B cell (primary cell): ENCODE measurements at regions not wholly inside any gene's neighbourhood (a gene's known extent, or its start where the extent isn't known, plus 50 kb on each side); places are given as distances from the start of the nearest gene placed in this dataset.
"Not testable (repeated sequence)": the region's sequence is repeated elsewhere in the genome, so short reads cannot be mapped to it uniquely, and the experiment has no call there.

ENCODE experiments used
- ATAC-seq: fragments of 200-7000 bp; cut with Tn5 transposase; one replicate; pipeline ENCODE4 v1.10.0; 2021; ENCODE audit warnings: low read depth, mild to moderate bottlenecking, moderate number of reproducible peaks, moderate library complexity
- CTCF ChIA-PET: fragments of 350-600 bp; sonication (Branson Sonifier 250); formaldehyde crosslinking; loops from one replicate; lab custom pipeline; 2021; ENCODE audit warnings: antibody characterized with exemption, inconsistent platforms; lab: Charles Lee
- POLR2A ChIA-PET: fragments of 350-600 bp; sonication (Branson Sonifier 250); formaldehyde crosslinking; loops from one replicate; lab custom pipeline; 2021; ENCODE audit warnings: antibody characterized with exemption; lab: Charles Lee
- DNase-seq: peaks from one replicate; pipeline ENCODE4 v3.0.0; 2013
- H2AFZ ChIP-seq: 2 replicates; pipeline ENCODE4 v1.6.1; 2012; ENCODE audit warnings: mild to moderate bottlenecking, low read depth, low read length; ENCODE audit not compliant: insufficient read depth, poor library complexity, severe bottlenecking
- H3K27ac ChIP-seq, 2 donors: 1 replicate in 1 of 2; 2 replicates in 1 of 2; pipeline ENCODE4 v1.5.1; 2012 to 2013; ENCODE audit warnings: low read length in 2 of 2, mild to moderate bottlenecking in 2 of 2, moderate library complexity in 1 of 2
- H3K27me3 ChIP-seq, 4 experiments: fragments of 200-600 bp in 1 of 4; sonication (generic) in 1 of 4; replicated peaks in 1 of 4; 1 replicate in 2 of 4; 2 replicates in 2 of 4; pipeline versions ENCODE4 v1.6.1 to v1.7.0; 2013 to 2016; ENCODE audit warnings: low read length in 3 of 4, mild to moderate bottlenecking in 2 of 4, mixed read lengths in 1 of 4, moderate library complexity in 1 of 4; ENCODE audit not compliant: insufficient read depth in 4 of 4, control insufficient read depth in 3 of 4; ENCODE audit errors: control extremely low read depth in 1 of 4
- H3K36me3 ChIP-seq, 2 experiments: replicated peaks in 1 of 2; 1 replicate in 1 of 2; 2 replicates in 1 of 2; pipeline versions ENCODE4 v1.6.1 to v1.7.1; 2013; ENCODE audit warnings: low read length in 1 of 2; ENCODE audit not compliant: insufficient read depth in 2 of 2, control insufficient read depth in 1 of 2; ENCODE audit errors: control extremely low read depth in 1 of 2, extremely low read depth in 1 of 2
- H3K4me1 ChIP-seq, 2 donors: fragments of 200-600 bp in 1 of 2; sonication (generic) in 1 of 2; 1 replicate in 1 of 2; 2 replicates in 1 of 2; pipeline versions ENCODE4 v1.5.1 to v1.6.1; 2013 to 2017; ENCODE audit warnings: low read length in 2 of 2; ENCODE audit not compliant: control insufficient read depth in 2 of 2, insufficient read depth in 2 of 2
- H3K4me2 ChIP-seq: replicated peaks from 2 replicates; pipeline ENCODE3; 2012; ENCODE audit warnings: mild to moderate bottlenecking, low read depth, low read length; ENCODE audit not compliant: poor library complexity, severe bottlenecking
- H3K4me3 ChIP-seq, 5 experiments: fragments of 200-600 bp in 1 of 5; sonication (generic) in 1 of 5; 1 replicate in 3 of 5; 2 replicates in 2 of 5; pipeline versions ENCODE4 v1.5.1 to v1.7.0; 2011 to 2016; ENCODE audit warnings: low read length in 4 of 5, mild to moderate bottlenecking in 4 of 5, low read depth in 2 of 5, control low read depth in 1 of 5, moderate library complexity in 1 of 5; ENCODE audit not compliant: insufficient read depth in 1 of 5; ENCODE audit errors: control extremely low read depth in 1 of 5, extremely low read depth in 1 of 5
- H3K79me2 ChIP-seq: fragments of 200-600 bp; sonication (generic); one replicate; pipeline ENCODE4 v1.6.0; 2016; ENCODE audit warnings: low read length; ENCODE audit not compliant: control insufficient read depth, insufficient read depth
- H3K9ac ChIP-seq: fragments of 200-600 bp; sonication (generic); 2 replicates; pipeline ENCODE4 v1.6.1; 2017; ENCODE audit warnings: mild to moderate bottlenecking, low read length, moderate library complexity
- H3K9me3 ChIP-seq, 3 donors: one replicate each; pipeline versions ENCODE4 v1.6.1 to v1.7.1; 2013; ENCODE audit warnings: low read length in 2 of 3; ENCODE audit not compliant: control insufficient read depth in 2 of 3, insufficient read depth in 1 of 3; ENCODE audit errors: control extremely low read depth in 1 of 3
- H4K20me1 ChIP-seq: 2 replicates; pipeline ENCODE4 v1.6.0; 2012; ENCODE audit warnings: mild to moderate bottlenecking, low read length; ENCODE audit not compliant: insufficient read depth, control insufficient read depth, poor library complexity, severe bottlenecking
- H3K27ac Mint-ChIP-seq: one replicate; pipeline ENCODE4 v1.8.0; 2021; ENCODE audit warnings: mixed read lengths
- H3K27me3 Mint-ChIP-seq: one replicate; pipeline ENCODE4 v1.8.0; 2021; ENCODE audit warnings: mixed read lengths
- H3K4me1 Mint-ChIP-seq: one replicate; pipeline ENCODE4 v1.8.0; 2021; ENCODE audit warnings: mixed read lengths
- H3K4me3 Mint-ChIP-seq: one replicate; pipeline ENCODE4 v1.8.0; 2021; ENCODE audit warnings: mixed read lengths
- H3K9me3 Mint-ChIP-seq: one replicate; pipeline ENCODE4 v1.8.0; 2022; ENCODE audit warnings: mixed read lengths; ENCODE audit not compliant: insufficient read depth
- CTCF ChIP-seq: fragments of 200-600 bp; IDR thresholded peaks from one replicate; pipeline ENCODE4 v1.8.0; 2022; ENCODE audit warnings: antibody characterized with exemption, mild to moderate bottlenecking
- EZH2 ChIP-seq: IDR thresholded peaks from 2 replicates; pipeline ENCODE4 v1.6.1; 2012; ENCODE audit warnings: borderline replicate concordance, low read depth, mild to moderate bottlenecking, moderate library complexity, low read length; ENCODE audit not compliant: insufficient read depth, poor library complexity, severe bottlenecking
- WGBS: methylation state at CpG from one replicate; pipeline ENCODE4 v1.1.5; 2013; ENCODE audit warnings: missing lambda C conversion rate; ENCODE audit not compliant: insufficient coverage; 5-methylcytosine and 5-hydroxymethylcytosine counted together
- intact Hi-C: fragments of 100-400 bp; cut with micrococcal nuclease; formaldehyde crosslinking; loops from one replicate; pipeline ENCODE4 v1.10.0; 2022

GRCh38 chr12:9464408-9464807 is 143.3 kb downstream of the KLRB1 start:
- Mint-ChIP-seq H3K27ac (no peak overlapping the region), H3K4me1 (peaks cover 3% of the 10 kb centered on the region), H3K27me3 (no peaks in the 10 kb centered on the region), H3K4me3 (no peak overlapping the region), H3K9me3 (no peaks in the 10 kb centered on the region)
- Histone ChIP-seq H2AFZ (no peak overlapping the region), H3K79me2 (no peaks in the 10 kb centered on the region), H4K20me1 (no peaks in the 10 kb centered on the region), H3K4me2 (no peak overlapping the region), H3K4me3 (no peak overlapping the region), H3K9ac (no peak overlapping the region), H3K27me3 (no peaks in the 10 kb centered on the region), H3K27ac (no peak overlapping the region), H3K4me1 (peaks cover 0 to 2% of the 10 kb centered on the region in 2 donors), H3K9me3 (no peaks in the 10 kb centered on the region), H3K36me3 (no peaks in the 10 kb centered on the region)
- 100% methylated on average over 1 of the region's 4 CpGs for WGBS
- DNase-seq (no peak), ATAC-seq (no peak)
- intact Hi-C loops, result no loop called here
- POLR2A ChIA-PET, result no interaction called here
- CTCF ChIA-PET, result no interaction called here
- no peak for TF ChIP-seq EZH2
- TF ChIP-seq CTCF, result no peak

DNA sequence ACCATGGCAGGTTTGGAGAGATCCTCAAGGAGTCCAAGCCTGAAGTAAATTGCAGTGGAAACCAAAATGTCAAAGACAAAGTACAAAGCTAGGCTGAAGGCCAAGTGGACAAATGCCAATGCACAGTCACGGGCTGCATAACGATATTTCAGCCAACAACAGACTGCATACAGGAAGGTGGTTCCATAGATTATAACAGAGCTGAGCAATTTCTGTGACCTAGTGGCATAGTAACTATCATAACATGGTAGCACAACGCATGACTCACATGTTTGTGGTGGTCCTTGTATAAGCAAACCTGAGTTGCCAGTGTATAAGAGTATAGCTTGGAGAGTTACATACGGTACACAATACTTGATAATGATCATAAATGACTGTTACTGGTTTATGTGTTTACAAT is 152.2 kb downstream of the KLRB1 start:
- intact Hi-C loops, H3K4me1 Mint-ChIP-seq, CTCF ChIA-PET, H3K4me2 ChIP-seq, H3K9ac ChIP-seq, H3K27me3 ChIP-seq, DNase-seq, H4K20me1 ChIP-seq, H3K36me3 ChIP-seq, ATAC-seq, H3K4me3 Mint-ChIP-seq, POLR2A ChIA-PET, H3K27ac Mint-ChIP-seq, H3K79me2 ChIP-seq, H2AFZ ChIP-seq, H3K4me1 ChIP-seq, H3K4me3 ChIP-seq, H3K9me3 ChIP-seq, H3K27ac ChIP-seq, H3K9me3 Mint-ChIP-seq, H3K27me3 Mint-ChIP-seq: not testable (repeated sequence)
- WGBS, result no CpG with 5 or more reads among the region's 4 CpGs

DNA sequence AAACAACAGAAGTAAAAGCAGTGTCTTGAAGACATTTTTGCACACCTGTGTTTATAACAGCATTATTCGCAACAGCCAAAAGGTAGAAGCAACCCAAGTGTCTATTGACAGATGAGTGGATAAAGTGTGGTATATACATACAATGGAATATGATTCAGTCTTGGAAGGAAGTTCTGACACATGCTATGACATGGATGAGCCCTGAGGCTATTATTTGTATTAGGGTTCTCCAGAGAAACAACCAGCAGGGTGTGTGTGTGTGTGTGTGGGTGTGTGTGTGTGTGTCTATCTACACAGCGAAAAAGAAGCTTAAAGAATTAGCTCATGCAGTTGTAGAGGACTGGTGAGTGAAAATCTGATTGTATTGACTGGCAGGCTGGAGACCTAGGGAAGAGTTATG is 153.7 kb downstream of the KLRB1 start:
- H3K27me3 Mint-ChIP-seq, ATAC-seq, H2AFZ ChIP-seq, H3K27ac Mint-ChIP-seq, intact Hi-C loops, H4K20me1 ChIP-seq, H3K36me3 ChIP-seq, H3K4me3 ChIP-seq, CTCF ChIA-PET, POLR2A ChIA-PET, H3K27ac ChIP-seq, H3K27me3 ChIP-seq, H3K9me3 Mint-ChIP-seq, H3K4me3 Mint-ChIP-seq, H3K4me1 Mint-ChIP-seq, H3K79me2 ChIP-seq, H3K9me3 ChIP-seq, DNase-seq, H3K9ac ChIP-seq, H3K4me1 ChIP-seq, H3K4me2 ChIP-seq: not testable (repeated sequence)
- 88% methylated on average over 1 of the region's 2 CpGs for WGBS
